NCI-H128 (cell line): ENCODE measurements at regions not wholly inside any gene's neighbourhood (a gene's known extent, or its start where the extent isn't known, plus 50 kb on each side); places are given as distances from the start of the nearest gene placed in this dataset.

ENCODE experiments used
- DNase-seq: peaks from one replicate; lab custom pipeline; 2025; ENCODE audit not compliant: unreplicated experiment; lab: John Stamatoyannopoulos, UW

DNA sequence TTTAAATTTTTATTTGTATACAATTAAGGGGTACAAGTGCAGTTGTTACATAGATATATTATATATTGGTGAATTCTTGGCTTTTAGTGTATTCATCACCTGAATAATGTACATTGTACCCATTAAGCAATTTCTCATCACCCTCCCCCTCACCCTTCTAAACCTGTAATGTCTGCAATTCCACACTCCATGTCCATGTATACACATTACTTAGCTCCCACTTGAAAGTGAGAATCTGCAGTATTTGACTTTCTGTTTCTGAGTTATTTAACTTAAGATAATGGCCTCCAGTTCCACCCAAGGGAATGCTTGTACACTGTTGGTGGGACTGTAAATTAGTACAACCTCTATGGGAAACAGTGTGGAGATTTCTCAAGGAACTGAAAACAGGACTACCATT is 383.2 kb upstream of the KCNMB2 start:
- DNase-seq: no peak

DNA sequence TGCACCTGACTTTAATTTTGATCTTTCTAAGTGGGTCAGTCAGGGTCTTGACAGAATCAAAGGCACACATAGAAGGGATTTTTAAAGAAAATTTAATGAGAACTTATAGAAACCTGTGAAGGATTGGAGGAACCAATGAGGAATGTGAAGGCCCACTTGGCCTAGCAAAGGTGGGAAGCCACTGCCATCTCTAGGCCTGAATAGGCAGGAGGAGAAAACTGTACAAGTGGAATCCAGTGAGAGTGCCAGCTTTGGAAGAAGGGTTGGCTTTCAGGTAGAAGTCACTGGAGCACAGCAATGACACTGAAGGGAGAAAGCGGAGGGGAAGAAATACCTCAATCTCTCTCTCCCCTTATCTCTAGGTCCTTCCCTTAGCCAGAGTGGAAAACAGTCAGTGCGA is 380.7 kb upstream of the KCNMB2 start:
- DNase-seq: no peak

DNA sequence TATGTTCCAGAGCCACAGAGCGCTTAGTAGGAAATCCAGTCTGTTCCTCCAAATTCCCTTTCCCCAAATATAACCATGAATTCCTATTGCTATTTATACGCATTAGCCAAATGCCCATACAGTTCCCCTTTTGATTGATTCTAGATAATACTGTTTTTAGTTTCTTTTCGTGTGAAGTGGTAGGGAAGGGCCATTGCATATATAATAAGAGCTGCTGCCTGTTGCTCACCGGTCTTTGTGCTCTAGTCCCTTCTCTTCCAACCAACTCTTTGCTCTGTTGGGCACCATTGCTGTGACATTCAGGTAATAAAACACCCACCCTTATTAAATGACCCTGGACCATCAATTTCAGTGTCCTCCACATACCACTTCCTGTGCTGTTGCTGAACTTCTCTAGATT is 379.9 kb upstream of the KCNMB2 start:
- DNase-seq: no peak

DNA sequence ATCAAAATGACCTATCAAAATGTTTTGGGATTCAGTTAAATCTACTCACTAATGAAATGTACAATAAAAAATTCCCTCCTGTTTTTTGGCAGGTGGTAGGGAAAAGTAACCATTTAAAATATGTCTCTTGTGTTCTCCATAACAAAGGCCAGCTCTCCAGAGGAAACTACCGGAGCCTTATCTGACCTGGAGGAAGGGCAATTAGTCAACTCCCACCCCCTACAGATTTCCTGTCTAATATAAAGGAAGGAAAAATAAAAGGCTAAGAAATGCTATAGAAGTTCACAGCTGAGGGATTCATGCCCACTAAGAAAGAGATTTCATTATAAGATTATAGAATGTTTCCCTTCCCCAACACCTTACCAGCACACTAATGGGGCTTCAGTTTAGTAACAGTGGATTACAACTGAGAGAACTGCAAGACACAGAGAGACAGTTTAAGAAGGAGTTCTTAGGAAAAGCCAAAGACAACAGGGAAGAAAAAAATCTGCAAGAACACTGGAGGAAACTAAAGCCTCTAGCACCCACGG is 376.5 kb upstream of the KCNMB2 start:
- no peak for DNase-seq

DNA sequence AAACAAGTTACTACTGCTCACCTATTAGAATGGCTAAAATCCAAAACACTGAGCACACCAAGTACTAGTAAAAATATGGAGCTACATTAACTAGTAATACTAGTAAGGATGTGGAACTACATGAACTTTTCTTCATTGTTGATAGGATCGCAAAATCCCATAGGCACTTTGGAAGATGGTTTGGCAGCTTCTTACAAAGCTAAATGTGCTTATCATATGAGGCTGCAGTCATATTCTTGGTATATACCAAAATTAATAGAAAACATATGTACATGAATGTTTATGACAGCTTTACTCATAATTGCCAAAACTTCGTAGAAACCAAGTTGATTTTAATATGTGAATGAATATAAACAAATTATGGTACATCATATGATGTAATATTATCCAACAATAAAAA is 366.8 kb upstream of the KCNMB2 start:
- DNase-seq: no peak

DNA sequence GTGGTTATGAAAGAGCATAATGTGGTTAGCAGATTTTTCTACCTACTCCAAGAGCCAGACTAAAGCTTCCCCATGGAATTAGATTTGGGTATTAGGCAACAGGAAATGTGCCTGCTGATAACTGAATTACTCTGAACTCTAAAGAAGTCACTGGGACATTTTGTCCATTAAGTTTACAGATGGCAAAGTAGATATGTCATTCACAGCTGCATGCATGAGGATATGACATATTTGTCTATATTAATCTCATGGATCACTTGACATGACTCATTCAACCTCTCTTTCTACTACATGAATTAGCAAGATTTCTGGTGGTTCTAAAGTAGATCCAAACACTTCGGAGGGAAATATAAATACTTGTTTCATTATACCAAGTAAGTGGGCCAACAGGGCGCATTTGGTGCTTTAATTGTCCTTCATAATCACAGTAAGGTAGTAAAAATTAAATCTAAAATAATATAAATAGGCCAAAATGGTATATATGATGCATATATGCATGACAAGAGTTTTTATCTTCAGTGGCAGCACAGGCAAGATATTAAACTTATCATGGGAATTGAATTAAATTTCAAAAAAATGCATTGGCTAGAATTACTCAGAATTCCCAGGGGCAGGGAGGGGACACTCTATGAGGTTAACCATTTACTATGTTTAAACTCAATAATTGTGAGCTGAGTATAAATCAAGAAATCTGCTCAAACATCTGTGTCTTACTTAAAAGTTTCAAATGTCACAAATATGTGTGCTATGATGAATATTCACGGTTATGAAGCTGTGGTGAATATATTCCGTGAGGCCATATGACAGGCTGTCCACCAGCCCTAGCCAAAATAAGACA is 365.3 kb upstream of the KCNMB2 start:
- DNase-seq: no peak

DNA sequence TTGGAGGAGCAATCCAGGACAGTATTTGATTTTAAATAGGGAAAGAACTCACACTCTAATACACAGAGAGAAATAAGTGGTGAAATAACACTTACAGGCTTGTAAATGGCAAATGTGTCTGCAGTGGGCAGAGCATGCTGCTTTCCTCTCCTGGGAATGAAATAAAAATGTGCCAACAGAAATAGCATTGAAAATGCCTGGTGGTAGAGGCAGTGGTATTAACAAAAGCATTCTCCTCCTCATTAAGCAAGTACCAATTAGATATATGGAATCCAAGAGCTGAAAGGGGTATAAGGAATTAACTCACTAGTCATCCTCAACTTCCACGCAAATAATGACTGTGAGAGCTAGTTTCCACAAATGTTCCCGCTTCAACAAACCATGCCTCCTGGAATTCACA is 364.1 kb upstream of the KCNMB2 start:
- no peak for DNase-seq

DNA sequence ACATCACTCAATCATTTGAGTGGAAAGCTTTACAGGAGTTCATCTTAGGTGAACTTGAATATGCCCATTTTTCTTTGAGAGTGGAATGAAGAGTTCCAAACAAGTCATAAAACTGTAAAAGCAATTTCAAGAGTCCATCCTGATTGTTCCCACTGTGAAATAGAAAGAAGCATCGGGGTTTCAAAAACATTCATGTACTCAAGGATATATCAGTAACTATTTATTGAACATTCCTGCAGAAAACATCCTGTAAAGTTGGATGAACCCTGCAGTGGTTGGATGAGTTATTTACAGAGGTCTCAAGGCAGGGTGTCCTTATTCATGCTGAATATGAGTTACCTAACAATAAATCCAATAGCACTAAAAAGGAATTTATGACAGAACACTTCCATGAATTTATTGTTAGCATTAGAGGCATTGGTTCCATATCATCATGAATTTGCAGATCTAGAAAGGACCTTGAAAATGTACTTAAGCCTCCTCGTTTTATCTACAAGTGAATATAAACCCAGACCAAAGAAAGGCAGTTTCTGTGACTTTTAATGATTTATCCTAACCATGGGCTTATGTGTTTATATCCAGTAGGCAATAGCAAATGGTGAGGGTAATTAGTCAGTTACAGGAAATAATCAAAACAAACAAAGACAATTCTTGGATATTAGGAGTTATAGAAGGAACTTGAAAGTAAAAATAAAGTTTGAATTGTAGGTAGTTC is 361.9 kb upstream of the KCNMB2 start:
- DNase-seq: no peak

DNA sequence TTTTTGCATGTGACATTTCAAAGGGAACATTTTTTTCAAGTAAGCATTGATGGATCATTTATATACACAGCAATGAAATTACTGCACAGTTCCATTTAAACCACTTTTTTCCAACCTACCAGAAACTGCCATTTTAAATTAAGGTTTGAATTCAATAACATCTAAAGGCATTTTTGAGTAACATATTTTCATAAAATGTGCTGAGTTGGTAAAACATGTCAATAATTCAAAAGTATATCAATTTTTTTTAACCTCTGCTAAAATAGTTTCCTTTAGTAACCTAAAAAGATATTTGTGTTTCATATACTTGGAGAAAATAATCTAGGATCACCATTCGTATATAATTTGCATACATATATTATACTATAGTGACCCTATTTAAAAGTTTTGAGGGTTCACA is 355.1 kb upstream of the KCNMB2 start:
- no peak for DNase-seq

DNA sequence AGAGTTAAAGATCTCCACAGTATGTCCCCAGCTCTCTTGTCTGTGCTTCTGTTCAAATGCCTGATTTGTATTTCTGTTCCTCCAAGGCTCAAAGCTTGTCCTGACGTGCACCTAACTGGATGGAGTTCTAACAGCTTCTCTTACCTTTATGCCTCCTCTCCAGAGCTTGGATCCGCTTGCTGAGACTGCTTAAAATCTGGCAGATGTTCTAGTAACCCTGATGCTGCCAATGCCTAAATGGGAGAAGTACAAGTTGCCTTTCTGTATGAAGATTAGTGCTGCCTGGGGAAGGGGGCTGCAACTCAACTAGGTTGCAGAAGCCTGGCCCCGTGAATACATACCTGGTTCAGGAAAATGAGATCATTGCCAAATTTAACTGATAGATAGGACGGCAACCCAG is 354.5 kb upstream of the KCNMB2 start:
- DNase-seq: no peak

DNA sequence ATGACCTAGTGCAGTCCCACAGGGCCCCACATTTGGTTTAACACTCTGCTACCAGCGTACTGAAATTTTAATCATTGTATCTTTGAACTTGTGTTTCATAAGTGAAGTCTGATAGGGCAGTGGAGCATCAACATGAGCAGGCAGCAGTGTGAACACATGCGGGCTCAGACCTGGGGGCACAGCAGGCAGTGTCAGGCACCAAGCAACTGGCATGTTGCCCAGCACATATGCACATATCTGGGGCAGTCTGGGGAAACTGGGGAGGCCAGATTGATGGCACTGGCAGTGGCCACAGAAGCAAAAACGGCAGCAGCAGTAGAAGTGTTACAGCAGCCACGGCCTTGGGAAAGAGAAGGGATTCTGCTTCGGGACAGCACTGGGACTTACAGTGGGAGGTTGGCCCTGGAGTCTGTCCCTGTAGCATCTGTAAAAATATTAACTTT is 353.9 kb upstream of the KCNMB2 start:
- DNase-seq: no peak

DNA sequence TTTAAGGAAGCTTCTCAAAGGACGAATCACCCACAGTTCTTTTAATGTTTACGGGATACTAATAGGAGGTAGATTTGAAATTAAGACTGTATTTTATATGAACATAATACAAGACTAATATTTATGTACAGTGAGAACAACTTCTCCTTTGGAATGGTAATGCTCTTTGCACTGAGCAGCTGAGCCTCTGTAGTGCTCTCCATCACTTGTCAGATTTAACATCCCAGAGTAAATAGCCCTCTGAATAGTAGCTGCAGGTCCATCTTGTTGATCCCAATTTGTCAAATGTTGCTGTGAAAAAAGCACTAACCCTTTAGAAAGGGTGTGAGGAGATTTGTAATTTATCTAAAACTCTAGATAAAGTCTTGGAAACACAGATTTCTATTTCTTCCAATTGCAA is 351.4 kb upstream of the KCNMB2 start:
- DNase-seq: no peak

DNA sequence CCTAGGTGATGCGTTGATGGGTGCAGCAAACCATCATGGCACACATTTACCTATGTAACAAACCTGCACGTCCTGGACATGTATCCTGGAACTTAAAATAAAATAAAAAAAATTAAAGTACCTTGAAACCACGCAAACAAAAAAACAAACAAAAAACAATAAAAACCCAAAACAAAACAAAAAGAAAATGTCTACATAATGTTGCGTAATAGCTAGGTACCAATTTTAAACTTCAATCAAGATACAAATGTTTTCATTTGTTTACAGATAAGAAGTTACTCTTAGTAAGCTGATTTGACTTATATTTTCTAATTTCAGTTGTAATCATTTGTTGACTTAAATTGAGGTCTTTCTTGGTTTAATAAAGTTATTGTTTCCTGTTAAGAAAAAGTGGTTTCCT is 349.6 kb upstream of the KCNMB2 start:
- no peak for DNase-seq

DNA sequence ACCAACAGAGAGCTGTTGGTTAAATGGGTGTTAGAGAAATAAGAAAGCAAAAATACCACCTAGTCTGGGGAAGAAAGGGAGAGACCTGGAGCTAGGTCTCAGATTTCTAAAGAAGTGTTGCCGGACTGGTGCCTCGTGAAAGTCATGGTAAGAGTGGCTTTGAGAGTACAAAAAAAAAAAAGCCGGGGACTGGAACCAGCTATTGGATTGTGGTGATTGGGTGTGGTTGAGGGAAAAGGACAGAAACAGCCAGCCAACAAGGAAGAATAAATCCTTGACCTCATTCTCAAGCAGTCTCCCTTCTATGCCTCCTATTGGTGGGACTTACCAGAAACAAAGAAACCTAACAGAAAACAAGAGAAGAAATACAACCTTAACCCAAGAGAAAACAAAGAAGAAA is 346.4 kb upstream of the KCNMB2 start:
- DNase-seq: no peak

DNA sequence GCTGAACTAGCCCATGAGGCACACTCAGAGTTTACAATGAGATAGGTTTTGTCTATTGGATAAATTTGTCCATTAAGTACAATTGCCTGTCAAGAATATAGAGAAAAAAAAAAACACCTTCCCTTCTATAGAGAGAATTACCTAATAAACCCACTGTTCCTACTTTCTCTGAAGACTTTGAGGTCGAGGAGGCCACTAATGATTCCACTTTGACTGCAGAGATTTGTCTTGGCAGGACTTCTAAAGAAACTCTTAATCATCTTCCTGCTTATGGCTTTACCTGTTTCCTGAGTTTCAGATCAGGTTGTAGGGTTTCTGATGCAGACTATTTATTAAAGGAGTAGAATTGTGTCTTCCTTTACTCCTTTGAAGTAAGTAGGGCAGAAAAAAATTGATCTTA is 342.4 kb upstream of the KCNMB2 start:
- DNase-seq: no peak

DNA sequence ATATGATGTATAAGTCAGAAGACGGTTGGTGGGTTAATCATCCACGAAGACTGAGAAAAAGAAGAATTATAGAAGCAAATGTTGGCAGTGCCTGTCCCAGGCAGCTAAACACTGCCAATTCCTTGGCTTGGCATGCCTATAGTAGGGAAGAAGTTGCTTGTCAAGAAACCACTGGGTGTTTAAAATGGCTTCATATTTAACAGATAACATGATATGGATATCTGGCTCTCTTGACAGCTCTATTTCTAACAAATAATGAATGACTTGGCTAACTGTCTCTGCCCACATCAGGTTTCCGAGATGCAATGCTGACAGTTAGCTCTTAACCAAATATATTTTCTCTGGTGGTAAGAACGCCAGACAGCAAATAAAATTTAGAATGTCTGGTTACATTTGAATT is 341.7 kb upstream of the KCNMB2 start:
- DNase-seq: no peak

DNA sequence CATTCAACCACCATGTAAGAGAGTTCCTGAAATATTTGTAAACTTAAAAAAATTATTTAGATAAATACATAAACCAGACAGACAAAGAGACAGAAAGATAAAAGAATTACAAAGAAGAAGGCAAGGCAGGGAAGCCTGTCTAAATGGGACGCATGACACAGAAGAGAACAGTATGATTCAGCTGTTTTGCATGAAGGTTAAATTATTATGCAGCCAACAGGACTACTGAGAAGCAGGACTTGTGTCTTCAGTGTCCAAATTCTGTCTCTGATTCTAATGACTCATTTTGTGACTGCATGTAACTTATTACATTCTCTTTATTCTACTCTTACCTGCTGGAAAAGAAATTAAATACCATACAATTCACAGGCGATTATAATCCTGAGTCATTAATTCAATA is 340.4 kb upstream of the KCNMB2 start:
- DNase-seq: no peak

DNA sequence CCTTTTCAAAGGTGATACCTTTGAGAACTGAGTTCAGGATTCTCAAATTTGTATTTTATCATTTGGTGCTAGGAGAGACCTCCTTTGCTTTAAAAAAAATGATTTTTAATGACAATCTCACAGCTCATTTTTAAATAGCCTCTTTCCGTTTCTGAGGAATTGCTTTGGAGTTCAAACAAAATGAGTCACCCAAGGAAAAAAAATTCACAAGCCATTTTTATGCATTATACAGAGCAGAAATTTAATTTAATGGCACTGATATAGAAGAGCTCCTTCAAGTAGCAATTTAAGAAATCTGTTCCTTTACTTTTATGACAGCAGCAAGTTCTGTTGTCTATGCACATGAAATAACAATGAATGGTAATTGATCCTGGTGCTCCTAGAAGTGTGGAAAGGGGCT is 337.9 kb upstream of the KCNMB2 start:
- DNase-seq: no peak

DNA sequence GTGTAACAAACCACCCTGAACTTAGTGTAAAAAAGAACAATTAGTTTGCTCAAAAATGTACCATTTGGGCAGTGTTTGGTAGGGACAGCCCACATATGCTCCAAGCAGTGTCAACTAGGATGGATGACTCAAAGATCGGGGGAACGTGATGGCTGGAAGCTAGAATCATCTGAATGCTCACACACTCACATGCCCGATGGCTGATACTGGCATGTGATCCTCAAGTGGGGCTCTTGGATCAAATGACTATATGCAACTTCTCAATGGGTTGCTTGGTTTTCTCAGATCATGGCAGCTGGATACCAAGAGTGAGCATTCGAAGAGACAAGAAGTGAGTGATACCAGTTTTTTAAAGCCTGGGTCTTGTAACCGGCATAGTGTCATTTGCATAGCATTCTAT is 335.9 kb upstream of the KCNMB2 start:
- DNase-seq: no peak

DNA sequence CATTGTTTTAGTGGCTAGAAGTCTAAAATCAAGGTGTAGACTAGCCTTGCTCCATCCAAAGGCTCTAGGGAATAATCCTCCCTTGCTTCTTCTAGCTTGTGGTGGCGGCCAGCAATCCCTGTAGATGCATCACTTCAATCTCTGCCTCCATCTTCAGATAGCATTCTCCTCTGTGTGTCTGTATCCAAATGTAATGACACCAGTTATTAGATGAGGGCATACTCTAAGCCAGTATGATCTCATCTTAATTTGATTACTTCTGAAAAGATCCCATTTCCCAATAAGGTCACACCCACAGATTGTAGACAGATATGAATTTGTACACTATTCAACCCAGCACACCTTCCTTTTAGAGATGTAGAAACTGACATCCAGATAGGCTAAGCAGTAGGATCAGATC is 334.5 kb upstream of the KCNMB2 start:
- no peak for DNase-seq

DNA sequence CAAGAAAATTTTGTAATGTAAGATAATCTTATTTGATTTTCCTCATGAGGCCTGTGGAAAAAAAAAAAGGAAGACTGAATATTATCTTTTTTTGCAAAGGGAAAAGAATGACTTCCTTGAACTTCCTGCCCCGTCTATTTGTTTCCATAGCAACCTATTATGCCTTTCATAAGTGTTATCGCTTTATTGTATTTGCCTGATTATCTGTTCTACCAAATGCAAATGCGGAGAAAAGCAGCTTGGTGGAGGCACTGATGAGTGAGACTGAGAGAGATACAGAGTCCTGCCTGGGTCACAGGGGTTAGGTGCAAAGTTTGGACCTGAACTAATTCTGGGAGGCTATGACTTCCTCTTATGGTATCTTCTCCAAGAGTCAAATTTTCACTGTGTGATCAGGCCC is 334.0 kb upstream of the KCNMB2 start:
- no peak for DNase-seq

DNA sequence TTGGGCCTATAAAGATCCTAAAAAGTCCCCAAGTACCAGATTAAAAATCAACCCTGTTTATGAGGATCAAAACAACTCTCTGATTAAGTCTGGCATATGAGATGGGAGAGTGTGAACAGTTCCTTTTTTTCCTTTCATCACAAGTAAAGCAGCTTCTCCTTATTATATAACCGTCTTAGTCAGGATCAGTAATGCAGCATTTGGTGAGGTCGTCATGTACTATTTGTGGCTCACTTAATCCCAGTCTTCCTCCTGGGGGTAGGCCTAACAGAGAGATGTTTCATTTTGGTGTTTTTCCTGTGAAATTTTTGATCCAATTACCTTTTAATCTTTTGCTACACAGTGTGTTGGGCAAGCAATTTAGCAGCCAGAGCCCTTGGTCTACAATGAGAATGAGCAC is 333.1 kb upstream of the KCNMB2 start:
- DNase-seq: no peak
